M059J (cell line): ENCODE measurements at regions not wholly inside any gene's neighbourhood (a gene's known extent, or its start where the extent isn't known, plus 50 kb on each side); places are given as distances from the start of the nearest gene placed in this dataset.
"Not testable (repeated sequence)": the region's sequence is repeated elsewhere in the genome, so short reads cannot be mapped to it uniquely, and the experiment has no call there.

Experiments
- DNase-seq: peaks from one replicate; pipeline ENCODE4 v3.0.0-alpha.2; 2012; ENCODE audit warnings: low read depth

GRCh38 chr12:34223640-34224039 is 201.3 kb downstream of the ALG10 start:
- DNase-seq = no peak

- DNase-seq = not testable (repeated sequence)
Observed at GRCh38 chr12:34226044-34226443, 203.7 kb downstream of the ALG10 start.

- DNase-seq = peak; percentile 46
Observed at GRCh38 chr12:34228046-34228445, 205.8 kb downstream of the ALG10 start.

- DNase-seq = not testable (repeated sequence)
Observed at GRCh38 chr12:34229033-34229432, 206.7 kb downstream of the ALG10 start.

GRCh38 chr12:34233618-34234017 is 211.3 kb downstream of the ALG10 start:
- DNase-seq = no peak

GRCh38 chr12:34236073-34236472 is 213.8 kb downstream of the ALG10 start:
- DNase-seq = no peak

- DNase-seq = peak; percentile 4
Observed at GRCh38 chr12:34244608-34245007, 222.3 kb downstream of the ALG10 start.

- DNase-seq = no peak
Observed at GRCh38 chr12:34249271-34249670, 227.0 kb downstream of the ALG10 start.

- DNase-seq = not testable (repeated sequence)
Observed at GRCh38 chr12:34251879-34252278, 229.6 kb downstream of the ALG10 start.

GRCh38 chr12:34253674-34254073 is 231.4 kb downstream of the ALG10 start:
- no peak for DNase-seq

GRCh38 chr12:34257093-34257492 is 234.8 kb downstream of the ALG10 start:
- DNase-seq = no peak

GRCh38 chr12:34262140-34262539 is 239.8 kb downstream of the ALG10 start:
- DNase-seq = not testable (repeated sequence)

GRCh38 chr12:34264110-34264509 is 241.8 kb downstream of the ALG10 start:
- no peak for DNase-seq

- not testable (repeated sequence) for DNase-seq
Observed at GRCh38 chr12:34273703-34274102, 251.4 kb downstream of the ALG10 start.

- DNase-seq = no peak
Observed at GRCh38 chr12:34275129-34275528, 252.8 kb downstream of the ALG10 start.

GRCh38 chr12:34286483-34286882 is 264.2 kb downstream of the ALG10 start:
- no peak for DNase-seq

GRCh38 chr12:34286934-34287333 is 264.6 kb downstream of the ALG10 start:
- DNase-seq = no peak

- no peak for DNase-seq
Observed at GRCh38 chr12:34287437-34287836, 265.1 kb downstream of the ALG10 start.

- DNase-seq = no peak
Observed at GRCh38 chr12:34287986-34288962, 266.0 kb downstream of the ALG10 start.

GRCh38 chr12:34288963-34289345 is 266.7 kb downstream of the ALG10 start:
- no peak for DNase-seq

- no peak for DNase-seq
Observed at GRCh38 chr12:34289431-34290380, 267.4 kb downstream of the ALG10 start.

- no peak for DNase-seq
Observed at GRCh38 chr12:34290381-34290995, 268.2 kb downstream of the ALG10 start.
